ENCODE measurements at regions not wholly inside any gene's neighbourhood (a gene's known extent, or its start where the extent isn't known, plus 50 kb on each side); places are given as distances from the start of the nearest gene placed in this dataset.

- Histone ChIP-seq H3K4me3 (ENCODE audit: insufficient read depth, low read length, poor library complexity, severe bottlenecking) (no peak overlapping the region), H3K9ac (ENCODE audit: low read length) (no peak overlapping the region), H3K9me2 (replicated peaks; ENCODE audit: insufficient read depth, low read length) (no peaks in the 10 kb centered on the region), H2AFZ (ENCODE audit: low read depth, low read length, severe bottlenecking) (no peak overlapping the region), H3F3A (ENCODE audit: insufficient read depth) (no peaks in the 10 kb centered on the region), H3K27me3 (ENCODE audit: low read length) (no peaks in the 10 kb centered on the region), H3K36me3 (ENCODE audit: low read length) (no peaks in the 10 kb centered on the region), H4K20me1 (ENCODE audit: low read depth, low read length) (no peaks in the 10 kb centered on the region), H3K79me2 (ENCODE audit: insufficient read depth, low read length) (no peaks in the 10 kb centered on the region), H3K4me2 (ENCODE audit: low read depth, low read length, poor library complexity, severe bottlenecking) (no peak overlapping the region), H3K9me3 (ENCODE audit: insufficient read depth, low read length) (0 out of 2 replicates have a peak, but pooled peaks cover 3% of the 10 kb centered on the region), H3K27ac (ENCODE audit: low read depth, low read length) (no peak overlapping the region)
- no peak for TF ChIP-seq EZH2phosphoT487 (conservative IDR thresholded peaks at IDR 0.05; ENCODE audit: low read length)
- no peak for TF ChIP-seq CTCF (IDR thresholded peaks at IDR 0.05; ENCODE audit: insufficient read depth, low read length, poor library complexity, severe bottlenecking)
These were observed 220.0 kb downstream of the FAM43A start for GRCh38 chr3:194905696-194906095.

GRCh38 chr3:194906229-194906629 lies 220.5 kb downstream of the FAM43A start:
- TF ChIP-seq EZH2phosphoT487 (conservative IDR thresholded peaks at IDR 0.05; ENCODE audit: low read length) (no peak), CTCF (IDR thresholded peaks at IDR 0.05; ENCODE audit: insufficient read depth, low read length, poor library complexity, severe bottlenecking) (no peak)
- Histone ChIP-seq H3K79me2 (ENCODE audit: insufficient read depth, low read length) (no peaks in the 10 kb centered on the region), H4K20me1 (ENCODE audit: low read depth, low read length) (no peaks in the 10 kb centered on the region), H3K4me2 (ENCODE audit: low read depth, low read length, poor library complexity, severe bottlenecking) (no peak overlapping the region), H3K36me3 (ENCODE audit: low read length) (no peaks in the 10 kb centered on the region), H3K4me3 (ENCODE audit: insufficient read depth, low read length, poor library complexity, severe bottlenecking) (no peak overlapping the region), H3K9ac (ENCODE audit: low read length) (no peak overlapping the region), H3K27ac (ENCODE audit: low read depth, low read length) (no peak overlapping the region), H3K27me3 (ENCODE audit: low read length) (no peaks in the 10 kb centered on the region), H2AFZ (ENCODE audit: low read depth, low read length, severe bottlenecking) (no peak overlapping the region), H3K9me2 (replicated peaks; ENCODE audit: insufficient read depth, low read length) (no peaks in the 10 kb centered on the region), H3K9me3 (ENCODE audit: insufficient read depth, low read length) (0 out of 2 replicates have a peak, but pooled peaks cover 3% of the 10 kb centered on the region), H3F3A (ENCODE audit: insufficient read depth) (no peaks in the 10 kb centered on the region)

- H3K79me2 ChIP-seq (ENCODE audit: insufficient read depth, low read length), result no peaks in the 10 kb centered on the region
- H4K20me1 ChIP-seq (ENCODE audit: low read depth, low read length), result no peaks in the 10 kb centered on the region
- no peak overlapping the region for H3K4me3 ChIP-seq (ENCODE audit: insufficient read depth, low read length, poor library complexity, severe bottlenecking)
- H3K9me3 ChIP-seq (ENCODE audit: insufficient read depth, low read length), result 0 out of 2 replicates have a peak, but pooled peaks cover 3% of the 10 kb centered on the region
- H2AFZ ChIP-seq (ENCODE audit: low read depth, low read length, severe bottlenecking), result no peak overlapping the region
- no peak overlapping the region for H3K27ac ChIP-seq (ENCODE audit: low read depth, low read length)
- H3K9me2 ChIP-seq (replicated peaks; ENCODE audit: insufficient read depth, low read length), result no peaks in the 10 kb centered on the region
- TF ChIP-seq EZH2phosphoT487 (conservative IDR thresholded peaks at IDR 0.05; ENCODE audit: low read length), result no peak
- no peak for TF ChIP-seq CTCF (IDR thresholded peaks at IDR 0.05; ENCODE audit: insufficient read depth, low read length, poor library complexity, severe bottlenecking)
- H3F3A ChIP-seq (ENCODE audit: insufficient read depth), result no peaks in the 10 kb centered on the region
- no peak overlapping the region for H3K4me2 ChIP-seq (ENCODE audit: low read depth, low read length, poor library complexity, severe bottlenecking)
- H3K27me3 ChIP-seq (ENCODE audit: low read length), result no peaks in the 10 kb centered on the region
- no peaks in the 10 kb centered on the region for H3K36me3 ChIP-seq (ENCODE audit: low read length)
- no peak overlapping the region for H3K9ac ChIP-seq (ENCODE audit: low read length)
These were observed 221.4 kb downstream of the FAM43A start for GRCh38 chr3:194906970-194907629.

Measured in SU-DHL-6 (cell line).